ENCODE measurements at regions not wholly inside any gene's neighbourhood (a gene's known extent, or its start where the extent isn't known, plus 50 kb on each side); places are given as distances from the start of the nearest gene placed in this dataset.

DNA sequence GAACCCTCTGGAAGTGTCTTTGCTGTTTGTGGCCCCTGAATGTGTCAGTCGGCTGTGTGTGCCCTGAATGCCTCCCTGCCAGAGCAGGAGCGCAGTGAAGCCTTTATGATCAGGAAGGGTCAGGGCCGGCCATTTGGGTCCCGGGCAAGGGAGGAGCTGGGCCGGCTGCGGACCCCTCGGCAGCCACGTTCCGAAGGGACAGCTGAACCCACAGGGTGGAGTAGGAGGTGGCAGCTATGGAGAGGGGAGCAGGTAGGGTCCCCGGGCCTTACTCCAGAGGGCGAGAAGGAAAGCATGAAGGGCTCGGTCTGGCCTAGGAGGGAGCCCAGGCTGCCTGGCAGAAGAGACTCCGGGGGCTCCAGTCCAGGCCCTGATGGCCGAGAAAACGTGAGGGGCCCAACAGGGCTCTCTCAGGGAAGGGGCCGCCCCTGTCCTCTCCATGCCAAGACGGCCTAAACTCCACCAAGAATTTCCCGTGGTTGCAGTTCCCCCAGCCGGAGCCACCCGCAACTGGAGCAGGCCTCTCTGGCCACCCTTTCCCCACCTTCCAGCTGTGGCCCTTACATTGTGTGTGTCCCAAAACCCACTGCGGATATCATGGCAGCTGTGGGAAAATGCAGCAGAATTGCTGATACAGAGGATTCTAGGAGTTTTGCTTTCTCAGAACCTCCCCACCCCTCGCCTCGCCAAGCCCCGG is 182.2 kb upstream of the STK26 start:
- TF ChIP-seq, protein P1, sequence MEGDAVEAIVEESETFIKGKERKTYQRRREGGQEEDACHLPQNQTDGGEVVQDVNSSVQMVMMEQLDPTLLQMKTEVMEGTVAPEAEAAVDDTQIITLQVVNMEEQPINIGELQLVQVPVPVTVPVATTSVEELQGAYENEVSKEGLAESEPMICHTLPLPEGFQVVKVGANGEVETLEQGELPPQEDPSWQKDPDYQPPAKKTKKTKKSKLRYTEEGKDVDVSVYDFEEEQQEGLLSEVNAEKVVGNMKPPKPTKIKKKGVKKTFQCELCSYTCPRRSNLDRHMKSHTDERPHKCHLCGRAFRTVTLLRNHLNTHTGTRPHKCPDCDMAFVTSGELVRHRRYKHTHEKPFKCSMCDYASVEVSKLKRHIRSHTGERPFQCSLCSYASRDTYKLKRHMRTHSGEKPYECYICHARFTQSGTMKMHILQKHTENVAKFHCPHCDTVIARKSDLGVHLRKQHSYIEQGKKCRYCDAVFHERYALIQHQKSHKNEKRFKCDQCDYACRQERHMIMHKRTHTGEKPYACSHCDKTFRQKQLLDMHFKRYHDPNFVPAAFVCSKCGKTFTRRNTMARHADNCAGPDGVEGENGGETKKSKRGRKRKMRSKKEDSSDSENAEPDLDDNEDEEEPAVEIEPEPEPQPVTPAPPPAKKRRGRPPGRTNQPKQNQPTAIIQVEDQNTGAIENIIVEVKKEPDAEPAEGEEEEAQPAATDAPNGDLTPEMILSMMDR (IDR thresholded peaks at IDR 0.05; ENCODE audit: low read length), result no peak
- no peak for TF ChIP-seq EZH2 (optimal IDR thresholded peaks at IDR 0.05; ENCODE audit: low read depth, low read length)
- TF ChIP-seq EZH2phosphoT487 (IDR thresholded peaks at IDR 0.05; ENCODE audit: low read length), result no peak
